ENCODE measurements at regions not wholly inside any gene's neighbourhood (a gene's known extent, or its start where the extent isn't known, plus 50 kb on each side); places are given as distances from the start of the nearest gene placed in this dataset.

DNA sequence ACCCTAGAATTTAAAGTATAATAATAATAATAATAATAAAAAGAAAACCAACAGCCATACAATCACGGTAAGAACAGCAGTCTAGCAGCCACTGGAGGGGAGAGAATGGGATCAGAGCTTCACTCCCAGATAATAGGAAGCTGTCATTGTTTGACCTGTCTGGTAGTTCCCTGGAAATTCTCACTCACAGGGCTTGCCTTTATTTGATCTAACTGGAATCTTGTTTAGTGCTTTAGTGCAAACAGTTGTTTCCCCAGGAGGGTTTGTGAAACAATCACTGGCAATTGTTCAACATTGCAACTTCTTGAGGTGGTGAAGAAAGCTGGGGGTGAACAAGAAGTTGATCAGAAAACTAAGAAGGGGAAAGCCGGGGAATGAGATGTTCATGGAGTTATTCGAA is 68.7 kb upstream of the PTCSC3 start:
- DNase-seq (ENCODE audit: low read depth in 2 of 2), result no peak

DNA sequence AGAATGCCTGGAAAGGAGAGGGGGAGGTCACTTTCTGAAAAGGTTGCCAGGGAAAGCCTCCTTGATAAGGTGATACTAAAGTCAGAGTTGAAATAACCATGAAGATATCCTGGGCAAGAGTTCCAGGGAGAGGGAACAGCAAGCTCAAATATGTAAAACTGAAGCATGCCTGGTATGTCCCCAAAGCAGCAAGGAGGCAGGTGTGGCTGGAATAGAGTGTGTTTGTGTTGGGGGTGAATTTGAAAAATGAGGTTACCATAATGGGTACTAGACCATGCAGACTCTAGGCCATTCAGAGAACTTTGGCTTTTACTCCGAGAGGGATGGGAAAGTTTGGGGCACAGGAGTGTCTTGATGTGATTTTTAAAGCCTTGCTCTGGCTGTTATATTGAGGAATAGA is 66.7 kb upstream of the PTCSC3 start:
- DNase-seq (ENCODE audit: low read depth in 2 of 2), result no peak

GRCh38 chr14:36241183-36241582 is 64.7 kb upstream of the PTCSC3 start:
- DNase-seq (ENCODE audit: low read depth in 2 of 2), result no peak

DNA sequence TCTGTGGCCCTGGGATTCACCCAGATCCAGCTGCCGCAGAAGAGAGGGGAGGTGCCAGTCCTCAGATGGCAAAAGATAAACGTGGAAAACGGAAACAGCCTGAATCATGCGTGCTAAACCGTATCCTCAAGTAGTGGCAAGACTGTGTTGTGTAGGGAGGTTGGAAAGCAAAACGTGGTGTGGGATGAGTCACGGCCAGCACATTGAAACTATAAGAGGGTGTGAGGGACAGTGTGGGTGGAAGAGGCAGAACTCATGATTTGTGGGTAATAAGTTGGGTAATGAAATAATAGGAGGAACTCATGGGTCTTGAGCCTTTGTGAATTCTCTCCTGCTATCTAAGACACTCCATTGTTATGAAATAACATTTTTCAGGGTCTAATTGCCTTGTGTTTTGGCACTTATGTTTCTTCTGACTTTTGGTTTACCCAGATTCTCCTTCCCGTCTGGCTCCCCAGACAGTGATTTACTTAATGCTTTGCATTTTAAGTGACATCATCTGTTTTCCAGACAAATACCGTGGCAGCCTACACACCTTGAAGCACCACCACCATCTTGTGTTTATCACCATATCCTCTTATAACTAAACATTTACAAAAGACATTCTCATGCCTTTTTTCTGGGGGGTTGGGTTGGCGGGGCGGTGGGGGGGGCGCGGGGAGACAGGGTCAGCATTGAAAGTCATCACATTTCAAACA is 62.3 kb upstream of the PTCSC3 start:
- peak in 1 of 2 experiments; percentile 15 for DNase-seq (ENCODE audit: low read depth in 2 of 2)

GRCh38 chr14:36233217-36233616 is 56.7 kb upstream of the PTCSC3 start:
- DNase-seq (ENCODE audit: low read depth in 2 of 2), result no peak

- DNase-seq (ENCODE audit: low read depth in 2 of 2), result no peak
These were observed 52.7 kb upstream of the PTCSC3 start for GRCh38 chr14:36229262-36229661.

GRCh38 chr14:36227802-36228201 is 51.3 kb upstream of the PTCSC3 start:
- DNase-seq (ENCODE audit: low read depth in 2 of 2), result no peak

DNA sequence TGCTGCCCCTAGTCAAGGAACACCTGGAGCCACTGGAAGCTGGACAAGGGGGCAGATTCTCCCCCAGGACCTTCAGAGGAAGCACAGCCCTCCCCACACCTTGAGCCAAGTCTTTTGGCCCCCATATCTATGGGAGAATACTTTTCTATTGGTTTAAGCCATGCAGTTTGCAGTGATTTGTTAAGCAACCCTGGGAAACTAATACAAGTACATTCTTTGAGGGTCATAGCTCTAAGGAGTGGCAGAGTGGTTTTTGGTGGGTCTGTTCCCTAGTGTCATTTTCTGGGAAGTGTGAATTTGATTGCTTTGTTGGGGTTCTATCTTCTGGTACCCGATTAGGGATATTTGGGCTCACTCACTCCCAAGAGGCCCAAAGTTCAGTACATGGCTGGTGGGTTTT is 50.8 kb upstream of the PTCSC3 start:
- no peak for DNase-seq (ENCODE audit: low read depth in 2 of 2)

All from stimulated activated CD4-positive, alpha-beta T cell treated with anti-CD3 and anti-CD28 coated beads, Interleukin-12 subunit alpha, Interleukin-12 subunit beta, amount 100 ng/mL, for 24 hours (primary cell).